ENCODE measurements at regions not wholly inside any gene's neighbourhood (a gene's known extent, or its start where the extent isn't known, plus 50 kb on each side); places are given as distances from the start of the nearest gene placed in this dataset.

DNA sequence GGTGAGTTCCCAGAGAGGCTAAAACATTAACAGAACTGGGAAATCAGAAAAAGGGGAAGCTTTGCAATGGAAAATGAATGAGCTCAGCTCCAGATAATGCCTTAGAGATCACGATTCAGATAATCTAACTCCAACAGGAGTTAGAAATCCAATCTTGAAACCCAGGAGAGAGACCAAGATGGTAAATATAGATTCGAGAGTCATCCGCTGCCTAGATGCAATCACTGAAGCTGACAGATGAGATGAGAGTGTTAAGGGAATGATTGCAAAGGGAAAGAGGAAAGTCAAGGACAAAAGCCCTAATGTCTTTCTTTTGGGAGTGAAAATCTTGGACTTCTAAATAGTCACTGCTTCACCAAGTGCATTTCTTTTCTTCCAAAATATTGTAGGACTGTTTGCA, 722.0 kb downstream of the EPHA4 start:
- no peak for DNase-seq (ENCODE audit: low spot score)

DNA sequence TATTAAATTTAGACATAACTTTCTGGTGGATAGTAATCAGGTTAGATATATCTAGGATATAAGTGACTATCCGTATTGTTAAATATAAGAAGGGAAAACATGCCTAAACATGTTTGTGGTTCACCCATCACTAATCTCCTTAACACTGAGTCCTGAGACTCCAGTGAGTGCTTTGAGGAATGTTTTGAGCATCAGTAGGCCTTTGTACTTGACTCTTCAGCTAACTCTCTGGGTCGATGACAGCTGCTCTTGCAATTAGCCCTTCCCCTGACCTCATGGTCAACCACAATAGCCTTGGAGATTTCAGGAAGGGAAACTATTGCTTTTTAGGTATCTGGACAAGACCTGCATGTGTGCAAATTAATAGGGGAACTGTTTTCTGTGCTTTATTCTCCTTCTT, 716.8 kb downstream of the EPHA4 start:
- no peak for DNase-seq (ENCODE audit: low spot score)

DNA sequence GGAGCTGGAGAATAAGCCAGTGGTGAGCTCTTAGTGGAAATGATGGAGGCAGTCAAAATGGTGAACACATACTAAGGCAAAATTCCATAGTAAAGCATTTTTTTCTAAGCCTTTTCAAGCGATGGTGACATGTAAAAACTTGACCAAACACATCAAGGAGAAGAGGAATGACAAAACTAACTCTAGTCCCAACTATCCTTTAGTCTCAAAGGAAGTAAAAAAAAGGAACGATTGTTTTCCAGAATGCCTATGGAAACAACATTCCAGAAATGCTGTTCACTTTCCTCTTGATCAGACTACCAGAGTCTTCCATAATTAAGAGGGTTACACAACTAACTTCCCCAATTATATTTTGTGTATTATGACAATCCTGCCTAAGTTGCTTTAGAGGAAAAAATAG, 715.6 kb downstream of the EPHA4 start:
- no peak for DNase-seq (ENCODE audit: low spot score)

DNA sequence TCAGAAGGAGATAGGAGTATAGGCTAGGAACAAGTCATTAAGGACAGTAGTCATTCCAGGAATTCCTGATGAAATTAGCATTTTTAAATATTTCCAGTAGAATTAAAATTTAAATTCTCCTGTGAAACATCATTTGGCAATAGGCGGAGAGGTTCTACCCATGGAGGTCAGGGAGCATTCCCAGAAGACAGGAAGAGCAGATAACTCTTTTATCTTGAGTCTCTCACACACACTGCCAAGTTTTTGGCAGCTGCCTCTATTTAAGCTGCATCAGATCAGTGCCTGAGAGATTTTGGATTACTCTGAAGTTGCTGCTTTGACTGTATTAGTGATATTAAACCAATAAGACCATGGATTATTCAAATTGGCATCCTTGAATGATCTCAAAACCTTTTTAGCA, 714.7 kb downstream of the EPHA4 start:
- no peak for DNase-seq (ENCODE audit: low spot score)

DNA sequence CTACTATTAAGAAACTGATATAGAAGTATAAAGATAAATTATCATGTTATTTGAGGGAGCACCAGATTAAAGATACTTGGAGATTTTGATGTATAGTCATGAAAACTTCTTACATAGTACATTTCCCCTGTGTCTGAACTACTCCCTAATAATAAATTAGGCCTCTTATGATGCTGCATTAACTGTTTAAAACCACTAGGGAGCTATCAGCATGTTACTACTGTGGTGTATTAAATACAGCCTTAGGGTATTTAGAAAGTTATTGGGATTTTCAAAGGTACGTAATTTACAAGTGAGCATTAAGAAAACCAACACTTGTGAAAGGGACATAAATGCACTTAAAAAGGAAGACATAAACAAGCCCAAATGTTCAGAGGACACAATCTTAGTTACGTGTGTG, 714.0 kb downstream of the EPHA4 start:
- no peak for DNase-seq (ENCODE audit: low spot score)

DNA sequence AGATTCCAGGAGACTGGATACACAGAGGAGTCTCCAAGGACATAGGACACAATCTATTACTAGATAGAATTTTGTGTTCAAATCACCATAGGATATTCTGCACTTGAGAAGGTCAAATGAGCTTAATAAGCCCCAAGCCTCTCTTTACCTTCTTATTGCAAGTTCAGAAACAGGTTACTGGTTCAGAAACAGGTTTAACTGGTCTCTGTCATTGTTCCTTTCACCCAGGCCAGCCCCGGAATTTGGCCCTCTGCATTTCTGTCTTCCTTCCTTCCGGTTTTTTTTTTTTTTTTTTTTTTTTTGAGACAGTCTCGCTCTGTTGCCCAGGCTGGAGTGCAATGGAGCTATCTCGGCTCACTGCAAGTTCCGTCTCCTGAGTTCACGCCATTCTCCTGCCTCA, 700.2 kb downstream of the EPHA4 start:
- DNase-seq (ENCODE audit: low spot score) = no peak

DNA sequence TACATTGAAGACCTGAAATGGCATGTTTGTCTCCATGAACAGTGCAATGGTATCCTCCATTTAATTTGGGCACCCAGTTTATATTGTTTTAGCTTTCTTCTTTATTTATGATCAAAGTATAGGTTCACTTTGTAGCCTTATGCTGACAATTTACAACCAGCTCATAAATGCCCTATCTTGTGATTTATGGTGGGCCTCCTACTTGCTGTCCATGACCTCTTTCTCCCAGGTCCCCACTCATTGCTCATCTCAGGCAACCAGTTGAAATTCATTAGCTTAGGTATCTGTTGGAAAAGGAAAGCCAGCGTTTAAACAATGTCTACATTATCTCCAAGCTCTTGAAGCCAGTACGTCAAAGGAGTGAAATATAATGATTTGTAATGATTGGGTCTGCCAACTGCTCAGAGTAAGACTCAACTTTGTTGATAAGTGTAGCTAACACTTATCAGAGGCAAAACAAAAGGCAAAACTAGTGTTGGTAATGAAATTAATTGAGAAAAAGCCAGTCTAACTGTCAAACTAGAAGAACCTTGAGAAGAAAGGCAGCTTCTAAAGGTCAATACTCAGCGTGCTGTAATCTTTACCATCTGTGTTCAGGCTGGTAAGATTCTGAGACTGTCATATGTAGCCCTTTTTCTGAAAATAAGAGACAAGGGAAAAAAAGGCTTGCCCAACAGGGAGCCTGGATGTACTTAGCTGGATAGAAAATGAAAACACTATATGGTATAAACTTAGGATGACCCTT, 695.9 kb downstream of the EPHA4 start:
- DNase-seq (ENCODE audit: low spot score) = no peak

DNA sequence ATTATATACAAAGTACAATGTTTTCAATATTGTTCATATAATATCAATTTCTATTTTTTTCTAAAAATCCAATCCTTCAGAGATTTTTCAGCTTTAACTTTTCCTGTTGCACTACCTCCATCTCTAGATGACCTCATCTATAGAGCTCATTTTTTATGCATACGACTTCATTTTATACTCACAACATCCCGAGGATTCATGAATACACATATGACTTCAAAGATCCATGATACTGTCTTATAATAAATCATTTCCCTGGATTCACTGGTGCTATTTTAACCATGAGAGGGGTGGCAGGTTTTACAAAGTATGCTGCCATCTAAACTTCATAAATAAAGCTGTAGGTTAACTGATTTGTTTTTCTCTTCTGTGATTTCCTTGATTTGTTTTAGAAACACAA, 694.6 kb downstream of the EPHA4 start:
- DNase-seq (ENCODE audit: low spot score) = no peak

DNA sequence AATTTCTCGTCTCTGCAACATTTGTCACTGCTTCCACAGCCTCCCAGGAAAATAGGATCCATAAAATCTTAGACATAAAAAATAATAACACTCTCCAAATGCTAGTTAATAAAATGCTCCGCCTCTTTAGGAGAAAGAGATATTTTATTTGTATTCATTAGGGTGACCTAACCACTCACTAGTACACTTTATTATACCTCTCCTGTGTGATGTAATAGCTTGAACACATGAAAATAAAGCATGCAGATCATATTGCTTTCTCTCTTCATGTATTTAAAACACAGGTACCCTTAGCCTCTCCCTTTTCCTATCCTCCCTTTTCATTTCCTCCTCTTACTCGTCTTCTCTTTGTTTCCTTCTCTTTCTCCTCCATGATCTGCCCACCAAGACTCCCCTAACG, 694.2 kb downstream of the EPHA4 start:
- DNase-seq (ENCODE audit: low spot score) = no peak

DNA sequence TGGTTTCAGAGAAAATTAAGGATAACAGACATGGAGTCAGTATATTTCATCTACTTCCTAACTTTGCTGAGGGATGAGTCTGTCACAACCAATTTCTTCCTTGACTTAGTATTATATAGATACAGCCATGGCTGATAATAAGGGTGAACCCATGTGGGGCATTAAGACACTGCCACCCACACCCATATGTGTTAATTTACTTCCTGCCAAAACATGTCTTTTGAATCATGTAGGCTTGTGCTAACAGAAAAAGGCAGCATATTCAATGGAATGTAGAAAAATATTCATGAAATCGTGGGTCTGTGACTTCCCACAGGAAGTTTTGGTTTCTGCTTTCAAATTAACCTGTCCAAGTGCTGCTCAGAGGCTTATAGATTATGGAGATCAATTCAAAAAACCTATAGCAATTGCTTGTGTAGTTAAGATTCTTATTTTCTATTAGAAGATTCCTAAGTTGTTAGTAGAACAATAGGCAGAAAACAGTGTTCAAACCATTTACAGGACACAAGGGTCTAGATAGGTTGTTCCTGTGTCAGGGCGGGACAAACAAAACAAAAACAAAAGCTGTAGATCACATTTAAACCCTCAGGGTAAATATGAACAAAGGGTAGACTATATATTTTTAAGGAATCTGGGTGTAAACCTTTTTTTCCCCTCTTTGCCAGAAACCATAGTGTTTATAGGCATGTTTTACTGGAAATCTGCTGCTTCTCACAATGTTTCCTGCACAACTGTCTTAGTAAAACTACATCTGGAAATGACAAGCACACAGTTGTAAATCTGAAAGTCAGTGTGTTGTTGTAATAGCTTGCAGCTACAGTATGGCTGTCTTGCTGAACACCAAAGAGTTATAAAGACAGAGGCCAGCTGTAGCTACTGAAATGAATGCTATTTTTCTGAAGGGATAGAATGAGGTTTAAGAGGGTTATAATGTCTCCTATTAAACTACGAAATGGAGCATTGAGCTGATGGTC, 691.2 kb downstream of the EPHA4 start:
- DNase-seq (ENCODE audit: low spot score) = no peak

DNA sequence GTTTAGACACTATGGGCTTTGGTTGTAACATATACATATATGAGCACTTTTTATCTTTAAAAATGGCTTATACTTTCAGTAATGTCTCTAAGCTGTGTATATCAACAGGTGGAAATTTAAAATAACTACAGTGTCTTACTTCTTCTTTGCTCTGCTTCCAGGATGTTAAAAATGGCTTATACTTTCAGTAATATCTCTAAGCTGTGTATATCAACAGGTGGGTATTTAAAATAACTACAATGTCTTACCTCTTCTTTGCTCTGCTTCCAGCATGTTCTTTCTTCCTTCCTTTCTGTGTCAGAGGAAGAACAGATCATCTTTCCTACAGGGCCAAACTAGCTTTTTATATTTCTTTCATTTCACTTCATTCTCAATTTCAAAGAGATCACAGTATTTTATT, 689.6 kb downstream of the EPHA4 start:
- no peak for DNase-seq (ENCODE audit: low spot score)

DNA sequence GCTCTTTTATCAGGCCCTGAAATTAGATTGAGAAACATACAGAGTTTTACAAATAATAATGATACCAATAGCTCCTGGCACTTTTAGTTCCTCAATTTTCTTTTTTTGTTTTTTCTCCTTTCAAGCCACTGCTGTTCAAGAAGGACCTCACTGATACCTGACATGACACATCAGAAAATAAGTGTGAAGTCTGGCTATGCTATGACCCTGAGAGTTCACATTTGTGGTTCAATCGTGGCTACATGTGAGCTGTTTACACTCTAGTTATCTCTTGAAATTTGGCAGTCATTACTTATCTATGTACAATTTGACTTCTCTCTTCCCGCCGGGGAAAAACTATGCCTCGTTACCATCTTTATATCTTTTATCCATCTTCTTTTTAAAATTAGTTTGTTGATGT, 686.5 kb downstream of the EPHA4 start:
- no peak for DNase-seq (ENCODE audit: low spot score)

DNA sequence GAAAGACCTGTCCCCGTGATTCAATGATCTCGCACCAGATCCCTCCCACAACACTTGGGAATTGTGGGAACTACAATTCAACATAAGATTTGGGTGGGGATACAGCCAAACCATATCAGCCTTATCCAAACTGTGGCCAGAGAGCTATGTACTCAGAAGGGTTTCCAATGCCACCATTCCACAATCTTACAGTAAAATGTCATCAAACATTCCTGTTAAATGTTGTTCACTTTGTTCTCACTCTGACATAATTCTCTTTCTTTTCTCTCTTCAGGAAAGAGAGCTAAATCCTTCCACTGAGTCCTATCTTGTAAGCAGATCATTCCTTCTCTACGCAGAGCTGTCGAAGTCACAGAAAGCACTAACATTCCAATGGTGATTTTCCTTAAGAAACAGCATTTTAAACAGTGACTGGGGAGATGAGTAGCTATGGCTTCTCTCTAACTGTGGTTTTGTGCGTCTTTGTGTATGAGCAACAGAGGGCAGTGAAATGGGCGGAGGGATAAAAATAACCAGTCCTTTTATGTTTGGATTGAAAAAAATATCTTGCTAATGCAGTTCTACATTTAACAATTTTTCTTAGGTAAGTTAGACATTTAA, 684.7 kb downstream of the EPHA4 start:
- no peak for DNase-seq (ENCODE audit: low spot score)

DNA sequence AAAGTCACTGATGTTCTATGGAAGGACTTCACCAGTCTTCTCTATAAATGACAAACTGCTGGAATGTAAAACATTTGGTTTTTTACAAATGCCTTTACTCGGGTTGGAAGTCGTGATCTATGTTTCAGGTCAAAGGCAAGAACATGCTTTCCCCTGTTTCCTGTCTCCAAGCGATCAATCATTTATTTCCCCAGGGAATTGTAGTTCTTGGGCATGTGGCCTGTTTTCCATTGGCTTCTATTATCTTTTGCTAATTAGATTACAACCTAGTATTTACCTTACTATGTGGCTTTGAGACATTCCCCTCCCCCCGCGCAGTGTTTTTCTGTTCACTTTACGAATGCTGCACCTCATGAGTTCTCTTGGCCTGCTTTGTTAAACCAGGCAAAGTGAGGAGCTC, 684.2 kb downstream of the EPHA4 start:
- no peak for DNase-seq (ENCODE audit: low spot score)

DNA sequence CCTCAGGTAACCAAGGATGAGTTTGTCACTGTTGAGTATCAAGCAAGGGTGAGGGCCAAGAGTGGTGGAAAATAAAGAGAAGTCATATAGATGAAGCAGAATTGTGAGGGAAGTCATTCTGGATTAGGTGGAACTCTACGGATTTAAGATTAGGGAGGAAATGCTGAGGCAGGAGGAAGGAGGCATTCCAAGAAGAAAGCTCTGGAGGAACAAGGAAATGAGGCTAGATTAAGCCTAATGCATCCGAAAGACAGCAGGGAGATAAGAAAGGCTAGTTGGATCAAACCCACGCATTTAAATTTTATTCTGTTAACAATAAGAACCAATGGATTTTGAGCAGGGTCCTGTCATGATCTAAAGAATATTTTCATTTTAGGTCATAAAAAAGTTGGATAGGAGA, 681.2 kb downstream of the EPHA4 start:
- DNase-seq (ENCODE audit: low spot score) = no peak

DNA sequence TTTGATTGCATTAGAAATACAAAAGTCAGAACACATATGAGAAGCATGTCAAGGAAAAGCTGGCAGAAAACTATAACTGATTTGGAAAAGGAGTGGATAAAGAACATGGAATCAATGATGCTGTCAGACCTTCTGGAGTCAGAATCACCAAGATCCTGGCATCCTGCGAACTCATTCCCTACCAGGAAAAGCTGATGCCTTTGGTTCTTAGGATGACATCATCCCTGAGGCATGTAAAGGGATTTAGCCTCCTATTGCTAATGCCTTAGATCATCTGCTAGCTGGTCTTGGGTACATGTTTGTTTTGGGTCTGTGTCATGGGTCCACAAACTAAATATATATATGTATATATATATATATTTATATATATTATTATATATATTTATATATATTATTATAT, 680.7 kb downstream of the EPHA4 start:
- DNase-seq (ENCODE audit: low spot score) = no peak

DNA sequence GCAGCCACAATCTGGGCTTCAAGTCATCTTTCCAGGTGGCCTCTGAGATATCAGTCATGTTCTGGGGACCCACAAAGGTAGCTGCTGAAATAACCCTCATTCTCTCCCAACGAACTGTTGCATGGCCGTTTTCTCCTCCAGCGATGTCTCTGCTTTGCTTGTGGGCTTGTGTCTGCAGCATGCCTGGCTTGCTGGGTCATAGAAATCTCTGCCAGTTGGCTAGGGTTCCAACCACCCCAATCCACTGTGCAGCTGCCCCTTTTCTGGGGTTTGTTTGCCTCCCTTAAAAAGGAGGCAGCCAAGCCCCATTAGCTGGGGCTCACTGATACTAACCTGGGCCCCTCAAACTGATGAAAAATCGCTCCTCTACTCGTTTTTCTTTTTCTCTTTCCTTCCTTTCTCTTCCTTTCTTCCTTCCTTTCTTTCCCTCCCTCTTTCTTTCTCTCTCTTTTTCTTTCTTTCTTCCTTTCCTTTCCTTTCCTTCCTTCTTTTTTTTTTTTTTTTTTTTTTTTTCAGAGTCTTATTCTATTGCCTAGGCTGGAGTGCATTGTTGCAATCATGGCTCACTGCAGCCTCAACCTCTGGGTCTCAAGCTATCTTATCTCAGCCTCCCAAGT, 680.0 kb downstream of the EPHA4 start:
- no peak for DNase-seq (ENCODE audit: low spot score)

DNA sequence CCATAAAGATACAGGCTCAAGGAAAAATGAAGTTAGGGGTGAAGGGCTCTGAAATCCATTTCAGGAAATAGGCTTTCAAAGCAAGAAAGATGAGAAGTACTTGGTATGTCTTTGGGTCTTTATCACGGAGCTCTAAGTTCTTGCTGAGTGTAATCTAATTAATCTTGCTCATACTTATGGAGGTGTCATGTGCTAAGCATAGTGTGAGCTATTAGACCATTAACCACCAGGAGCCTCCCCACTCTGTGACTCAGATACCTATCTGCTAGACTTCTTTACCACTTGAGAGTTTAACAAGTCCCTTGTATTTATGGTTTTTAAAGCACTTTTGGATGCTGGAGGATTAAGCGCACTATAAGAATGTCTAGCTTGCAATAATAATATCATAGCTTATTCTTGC, 678.7 kb downstream of the EPHA4 start:
- no peak for DNase-seq (ENCODE audit: low spot score)

DNA sequence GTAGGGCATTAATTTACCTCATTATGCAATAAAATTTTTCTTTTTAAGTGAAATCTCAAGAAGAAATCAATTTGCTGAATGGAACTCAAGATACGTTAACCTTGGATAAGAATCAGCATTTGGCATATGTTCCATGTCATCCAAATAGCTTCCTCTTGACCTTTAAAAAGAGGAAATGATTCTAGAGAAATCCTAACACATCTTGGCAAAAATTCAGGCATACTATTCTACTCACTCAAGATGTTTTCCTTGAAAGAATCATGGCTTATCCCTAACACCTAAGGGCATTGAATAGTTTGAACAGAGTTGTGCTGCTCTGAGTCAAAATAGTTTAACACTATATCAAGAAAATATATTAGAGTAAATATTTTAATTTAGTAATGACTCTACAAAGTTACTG, 678.0 kb downstream of the EPHA4 start:
- no peak for DNase-seq (ENCODE audit: low spot score)

DNA sequence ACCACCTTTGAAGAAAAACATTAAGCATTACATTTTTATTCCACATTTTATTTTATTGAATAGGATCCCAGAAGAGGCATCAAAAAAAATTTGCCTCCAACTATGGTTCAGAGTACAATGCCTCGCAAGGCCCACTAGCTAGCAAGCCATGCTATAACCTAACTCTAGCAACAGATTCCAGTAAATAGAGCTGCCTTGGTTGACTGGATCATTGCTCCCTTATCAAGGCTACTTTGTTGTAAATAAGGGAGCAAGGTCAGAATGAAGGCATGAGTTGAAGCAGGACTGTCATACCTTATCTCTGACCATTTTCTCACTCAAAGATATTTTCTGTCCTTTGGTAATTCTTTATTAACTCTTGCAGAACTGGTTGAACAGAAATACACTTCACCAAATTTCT, 672.6 kb downstream of the EPHA4 start:
- DNase-seq (ENCODE audit: low spot score) = no peak

DNA sequence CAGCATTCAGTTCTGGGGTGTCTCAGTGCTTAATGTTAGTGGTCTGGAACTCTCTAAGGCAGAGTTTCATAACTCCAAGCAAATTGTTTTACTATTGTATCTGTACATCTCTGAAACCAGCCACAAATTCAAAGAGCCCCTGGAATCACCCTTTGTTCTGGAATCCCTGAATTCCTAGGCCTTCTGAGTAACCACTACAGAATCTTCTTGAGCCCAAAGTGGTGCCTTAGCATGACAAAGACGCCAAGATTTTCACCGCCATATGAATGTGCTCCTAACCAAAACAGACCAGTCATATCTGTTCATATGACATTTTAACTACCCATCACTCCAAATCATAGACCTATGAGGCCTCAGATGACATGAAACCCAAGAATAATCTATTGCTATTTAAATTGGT, 668.1 kb downstream of the EPHA4 start:
- no peak for DNase-seq (ENCODE audit: low spot score)

DNA sequence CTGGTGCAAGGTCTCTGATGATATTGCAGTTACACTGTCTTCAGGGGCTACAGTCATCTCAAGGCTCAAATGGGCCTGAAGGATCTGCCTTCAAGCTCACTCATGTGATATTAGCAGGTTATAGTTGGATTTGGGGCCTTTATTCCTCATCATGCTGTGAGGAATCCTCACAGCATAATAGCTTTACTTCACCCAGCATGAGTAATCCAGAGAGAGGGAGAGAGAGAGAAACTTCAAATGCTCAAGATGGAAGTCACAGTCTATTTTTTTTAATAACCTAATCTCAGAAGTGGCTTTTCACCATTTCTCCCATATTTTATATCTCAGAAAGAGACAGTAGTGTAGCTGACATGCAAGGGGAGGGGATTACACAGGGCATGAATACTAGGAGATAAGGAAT, 658.7 kb downstream of the EPHA4 start:
- no peak for DNase-seq (ENCODE audit: low spot score)

All from CD4-positive, alpha-beta T cell treated with Interleukin-6 at 100 ng/mL for 8 hours (primary cell).